T-helper 2 cell treated with Interferon-gamma antibody and Interleukin-4, amounts not matched to agents 5 μg/mL and 100 μg/mL, for 36 hours (primary cell): ENCODE measurements at regions not wholly inside any gene's neighbourhood (a gene's known extent, or its start where the extent isn't known, plus 50 kb on each side); places are given as distances from the start of the nearest gene placed in this dataset.
"Not testable (repeated sequence)": the region's sequence is repeated elsewhere in the genome, so short reads cannot be mapped to it uniquely, and the experiment has no call there.

Experiments used
- DNase-seq: peaks from one replicate; pipeline ENCODE4 v3.0.0; 2021; ENCODE audit warnings: low spot score
- H3K27ac Mint-ChIP-seq: one replicate; pipeline ENCODE4 v1.8.0; 2021; ENCODE audit warnings: mild to moderate bottlenecking, mixed read lengths
- H3K27me3 Mint-ChIP-seq: one replicate; pipeline ENCODE4 v1.8.0; 2021; ENCODE audit warnings: low read depth, mixed read lengths
- H3K36me3 Mint-ChIP-seq: one replicate; pipeline ENCODE4 v1.8.0; 2021; ENCODE audit warnings: low read depth, mixed read lengths
- H3K4me1 Mint-ChIP-seq: one replicate; pipeline ENCODE4 v1.8.0; 2021; ENCODE audit warnings: low read depth, mixed read lengths
- H3K4me3 Mint-ChIP-seq: one replicate; pipeline ENCODE4 v1.8.0; 2022; ENCODE audit warnings: mild to moderate bottlenecking, moderate library complexity, mixed read lengths
- H3K9me3 Mint-ChIP-seq: one replicate; pipeline ENCODE4 v1.8.0; 2021; ENCODE audit warnings: mixed read lengths

- Mint-ChIP-seq H3K9me3 (peaks cover 20% of the 10 kb centered on the region), H3K36me3 (no peaks in the 10 kb centered on the region), H3K27ac (no peak overlapping the region), H3K4me3 (no peak overlapping the region), H3K4me1 (no peaks in the 10 kb centered on the region), H3K27me3 (no peaks in the 10 kb centered on the region)
- DNase-seq: no peak
Measured at GRCh38 chr4:181896614-181897013, 346.6 kb upstream of the TENM3 start.

DNA sequence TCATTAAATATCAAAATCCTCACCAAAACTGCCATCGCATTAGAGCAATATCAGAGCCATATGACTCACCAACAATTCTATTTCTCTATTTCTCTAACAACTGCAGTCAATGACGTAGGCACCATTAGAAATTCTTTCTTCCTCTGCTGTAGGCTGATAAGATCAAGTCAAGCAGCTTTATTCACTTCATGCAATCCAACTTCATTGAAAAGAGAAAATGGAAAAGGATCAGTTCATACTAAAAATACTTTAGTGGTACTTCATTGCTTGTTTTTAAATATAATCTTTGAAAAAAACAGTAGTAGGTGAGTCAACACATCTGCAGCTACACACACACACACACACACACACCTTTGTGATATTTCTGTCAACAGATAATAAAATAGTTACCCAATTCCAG is 345.3 kb upstream of the TENM3 start:
- H3K4me3 Mint-ChIP-seq: no peak overlapping the region

DNA sequence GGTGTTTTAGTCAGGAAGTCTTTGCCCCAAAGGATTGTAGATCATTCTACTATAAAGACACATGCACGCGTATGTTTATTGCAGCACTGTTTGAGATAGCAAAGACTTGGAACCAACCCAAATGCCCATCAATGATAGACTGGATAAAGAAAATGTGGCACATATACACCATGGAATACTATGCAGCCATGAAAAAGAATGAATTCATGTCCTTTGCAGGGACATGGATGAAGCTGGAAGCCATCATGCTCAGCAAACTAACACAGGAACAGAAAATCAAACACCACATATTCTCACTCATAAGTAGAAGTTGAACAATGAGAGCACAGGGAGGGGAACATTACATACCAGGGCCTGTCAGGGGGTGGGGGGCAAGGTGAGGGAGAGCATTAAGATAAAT is 340.8 kb upstream of the TENM3 start:
- not testable (repeated sequence) for DNase-seq, H3K4me1 Mint-ChIP-seq, H3K36me3 Mint-ChIP-seq, H3K4me3 Mint-ChIP-seq, H3K27me3 Mint-ChIP-seq, H3K27ac Mint-ChIP-seq
- H3K9me3 Mint-ChIP-seq: peaks cover 42% of the 10 kb centered on the region

More for the DNA sequence above, 345.3 kb upstream of the TENM3 start:
- no peaks in the 10 kb centered on the region for H3K4me1 Mint-ChIP-seq
- no peak overlapping the region for H3K27ac Mint-ChIP-seq
- DNase-seq: no peak
- H3K27me3 Mint-ChIP-seq: no peaks in the 10 kb centered on the region
- H3K9me3 Mint-ChIP-seq: peaks cover 24% of the 10 kb centered on the region
- H3K36me3 Mint-ChIP-seq: no peaks in the 10 kb centered on the region

DNA sequence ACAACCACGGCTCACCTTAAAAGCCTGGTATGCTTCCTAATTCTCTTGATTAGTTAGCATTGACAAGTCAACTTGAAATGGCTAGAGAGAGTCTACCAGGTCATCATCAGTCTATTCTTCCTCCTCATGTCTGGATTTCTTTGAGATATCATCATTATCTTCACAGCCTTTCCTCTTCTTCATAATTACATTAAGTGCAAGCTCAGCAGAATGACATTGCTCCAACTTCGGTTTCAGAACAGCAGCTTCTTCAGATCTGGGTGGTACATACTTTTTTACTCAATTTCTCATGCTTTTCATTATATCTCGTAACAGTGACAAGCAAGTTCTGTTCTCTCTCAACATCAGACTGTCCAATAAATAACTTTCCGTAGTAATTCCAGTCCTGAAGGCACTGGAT is 337.5 kb upstream of the TENM3 start:
- H3K27ac Mint-ChIP-seq: no peak overlapping the region
- no peaks in the 10 kb centered on the region for H3K36me3 Mint-ChIP-seq
- DNase-seq: no peak
- H3K9me3 Mint-ChIP-seq: peaks cover 40% of the 10 kb centered on the region
- H3K27me3 Mint-ChIP-seq: no peaks in the 10 kb centered on the region
- no peaks in the 10 kb centered on the region for H3K4me1 Mint-ChIP-seq
- H3K4me3 Mint-ChIP-seq: no peak overlapping the region

- H3K36me3 Mint-ChIP-seq: no peaks in the 10 kb centered on the region
- peaks cover 48% of the 10 kb centered on the region for H3K9me3 Mint-ChIP-seq
- no peak overlapping the region for H3K27ac Mint-ChIP-seq
- no peak overlapping the region for H3K4me3 Mint-ChIP-seq
- no peaks in the 10 kb centered on the region for H3K27me3 Mint-ChIP-seq
- DNase-seq: no peak
- no peaks in the 10 kb centered on the region for H3K4me1 Mint-ChIP-seq
Measured at GRCh38 chr4:181908168-181908567, 335.0 kb upstream of the TENM3 start.

- Mint-ChIP-seq H3K4me3 (no peak overlapping the region), H3K36me3 (no peaks in the 10 kb centered on the region), H3K27me3 (no peaks in the 10 kb centered on the region), H3K27ac (no peak overlapping the region), H3K9me3 (peaks cover 50% of the 10 kb centered on the region), H3K4me1 (no peaks in the 10 kb centered on the region)
- no peak for DNase-seq
Measured at GRCh38 chr4:181909368-181909767, 333.8 kb upstream of the TENM3 start.

- Mint-ChIP-seq H3K9me3 (peaks cover 44% of the 10 kb centered on the region), H3K27ac (no peak overlapping the region), H3K4me1 (no peaks in the 10 kb centered on the region), H3K4me3 (no peak overlapping the region), H3K36me3 (no peaks in the 10 kb centered on the region), H3K27me3 (no peaks in the 10 kb centered on the region)
- DNase-seq: no peak
Measured at GRCh38 chr4:181911420-181911819, 331.8 kb upstream of the TENM3 start.

- no peak overlapping the region for H3K4me3 Mint-ChIP-seq
- peaks cover 19% of the 10 kb centered on the region for H3K9me3 Mint-ChIP-seq
- no peaks in the 10 kb centered on the region for H3K27me3 Mint-ChIP-seq
- no peak for DNase-seq
- H3K4me1 Mint-ChIP-seq: no peaks in the 10 kb centered on the region
- no peak overlapping the region for H3K27ac Mint-ChIP-seq
- H3K36me3 Mint-ChIP-seq: no peaks in the 10 kb centered on the region
Measured at GRCh38 chr4:181933471-181933870, 309.7 kb upstream of the TENM3 start.

DNA sequence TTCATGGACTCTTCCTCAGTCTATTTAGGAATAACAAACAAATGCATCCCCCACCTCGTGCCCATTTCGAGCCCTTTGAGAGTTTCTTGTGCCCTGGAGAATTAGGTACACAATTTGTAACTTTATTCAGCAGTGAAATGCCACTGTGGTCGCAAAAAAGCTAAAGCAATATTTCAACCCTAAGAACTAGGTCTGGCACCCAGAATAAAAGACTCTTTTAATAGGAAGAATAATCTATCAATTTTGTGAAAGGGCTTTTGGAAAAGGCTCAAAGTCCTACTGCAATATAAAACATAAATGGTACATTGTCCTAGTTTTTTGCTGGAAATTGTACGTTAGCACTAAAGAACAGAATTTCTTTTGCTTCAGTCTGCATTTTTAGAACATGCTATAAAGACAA is 304.6 kb upstream of the TENM3 start:
- Mint-ChIP-seq H3K27ac (no peak overlapping the region), H3K9me3 (peaks cover 4% of the 10 kb centered on the region), H3K36me3 (no peaks in the 10 kb centered on the region), H3K4me1 (no peaks in the 10 kb centered on the region), H3K27me3 (no peaks in the 10 kb centered on the region), H3K4me3 (no peak overlapping the region)
- no peak for DNase-seq

DNA sequence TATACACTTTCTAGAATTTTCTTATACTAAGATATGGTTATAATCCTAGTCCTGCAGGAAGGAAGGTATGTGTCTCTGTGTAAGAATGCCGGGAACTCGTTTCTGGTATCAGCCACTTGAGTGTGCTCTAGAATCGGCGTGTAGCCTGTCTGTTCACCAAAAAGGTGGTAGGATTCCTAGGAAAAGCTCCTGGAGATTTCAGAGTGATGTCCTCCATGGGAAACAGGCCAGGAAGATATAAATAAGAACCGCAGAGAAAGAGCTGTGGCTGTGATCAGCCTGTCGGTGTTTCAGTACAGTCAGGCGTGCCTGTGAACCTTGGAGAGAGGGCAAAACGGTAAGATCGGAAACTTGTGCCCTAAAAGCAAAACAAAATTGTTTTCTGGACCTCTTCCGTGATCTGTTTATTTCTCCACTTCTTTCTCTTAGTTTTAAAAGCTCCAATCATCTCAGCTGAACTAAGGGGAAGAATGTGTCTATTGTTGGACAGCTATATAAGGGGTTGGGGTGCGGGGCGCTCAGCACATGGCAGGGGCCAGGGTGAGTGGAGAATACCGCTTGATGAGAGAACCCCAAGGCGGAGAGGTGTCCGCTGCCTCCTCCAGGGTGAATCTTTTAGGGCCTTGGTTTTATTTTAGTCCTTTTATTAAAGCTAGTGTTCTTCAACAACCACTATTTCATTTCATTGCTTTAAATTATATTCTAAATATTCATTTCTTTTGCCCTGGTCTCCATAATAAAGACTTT is 303.8 kb upstream of the TENM3 start:
- peaks cover 4% of the 10 kb centered on the region for H3K9me3 Mint-ChIP-seq
- H3K27ac Mint-ChIP-seq: no peak overlapping the region
- DNase-seq: no peak
- H3K4me1 Mint-ChIP-seq: no peaks in the 10 kb centered on the region
- no peaks in the 10 kb centered on the region for H3K36me3 Mint-ChIP-seq
- no peaks in the 10 kb centered on the region for H3K27me3 Mint-ChIP-seq
- H3K4me3 Mint-ChIP-seq: no peak overlapping the region

GRCh38 chr4:181944527-181944926 is 298.7 kb upstream of the TENM3 start:
- Mint-ChIP-seq H3K27me3 (no peaks in the 10 kb centered on the region), H3K4me3 (no peak overlapping the region), H3K9me3 (no peaks in the 10 kb centered on the region), H3K4me1 (no peaks in the 10 kb centered on the region), H3K36me3 (no peaks in the 10 kb centered on the region), H3K27ac (no peak overlapping the region)
- DNase-seq: no peak

- DNase-seq: no peak
- Mint-ChIP-seq H3K27ac (no peak overlapping the region), H3K4me1 (no peaks in the 10 kb centered on the region), H3K36me3 (no peaks in the 10 kb centered on the region), H3K4me3 (no peak overlapping the region), H3K27me3 (no peaks in the 10 kb centered on the region), H3K9me3 (no peaks in the 10 kb centered on the region)
Measured at GRCh38 chr4:181946902-181947301, 296.3 kb upstream of the TENM3 start.

- Mint-ChIP-seq H3K27ac (no peak overlapping the region), H3K4me3 (no peak overlapping the region), H3K4me1 (no peaks in the 10 kb centered on the region), H3K27me3 (no peaks in the 10 kb centered on the region), H3K9me3 (no peaks in the 10 kb centered on the region), H3K36me3 (no peaks in the 10 kb centered on the region)
- no peak for DNase-seq
Measured at GRCh38 chr4:181948839-181949382, 294.3 kb upstream of the TENM3 start.

DNA sequence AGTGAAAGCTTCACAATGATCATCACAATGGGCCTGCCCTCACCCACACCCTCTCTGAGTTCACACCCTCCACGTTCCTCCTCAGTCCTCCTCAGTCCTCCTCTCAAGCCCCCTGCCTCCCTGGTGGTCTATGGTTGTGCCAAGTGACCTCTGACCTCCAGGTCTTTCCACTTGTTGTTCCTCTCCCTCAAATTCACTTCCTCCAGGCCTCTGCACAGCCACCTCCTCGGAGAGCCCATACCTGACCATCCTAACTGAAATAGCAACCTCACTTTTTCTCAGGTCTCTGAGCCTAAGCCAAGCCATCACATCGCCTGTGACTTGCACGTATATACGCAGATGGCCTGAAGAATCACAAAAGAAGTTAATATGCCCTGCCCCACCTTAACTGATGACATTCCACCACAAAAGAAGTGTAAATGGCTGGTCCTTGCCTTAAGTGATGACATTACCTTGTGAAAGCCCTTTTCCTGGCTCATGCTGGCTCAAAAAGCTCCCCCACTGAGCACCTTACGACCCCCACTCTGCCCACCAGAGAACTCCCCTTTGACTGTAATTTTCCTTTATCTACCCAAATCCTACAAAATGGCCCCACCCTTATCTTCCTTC is 293.4 kb upstream of the TENM3 start:
- H3K9me3 Mint-ChIP-seq: no peaks in the 10 kb centered on the region
- no peak overlapping the region for H3K4me3 Mint-ChIP-seq
- no peak for DNase-seq
- no peaks in the 10 kb centered on the region for H3K4me1 Mint-ChIP-seq
- no peaks in the 10 kb centered on the region for H3K27me3 Mint-ChIP-seq
- H3K27ac Mint-ChIP-seq: no peak overlapping the region
- H3K36me3 Mint-ChIP-seq: no peaks in the 10 kb centered on the region
